HepG2 (cell line): ENCODE measurements at regions not wholly inside any gene's neighbourhood (a gene's known extent, or its start where the extent isn't known, plus 50 kb on each side); places are given as distances from the start of the nearest gene placed in this dataset.

ENCODE experiments used
- ATAC-seq: fragments of 200-7000 bp; cut with Tn5 transposase; 3 replicates; pipeline ENCODE4 v1.9.1; 2020; ENCODE audit warnings: mild to moderate bottlenecking, moderate library complexity
- BruUV-seq: library from RNA; stranded (reverse); fragments of 400-500 nt; replicated peaks from 2 replicates; lab custom pipeline; 2021; lab: Mats Ljungman, UMichigan
- CTCF ChIA-PET: fragments of 300-600 bp; formaldehyde crosslinking; extraction: SDS; loops from one replicate; lab custom pipeline; 2021; ENCODE audit warnings: low total read pairs, inconsistent platforms, low intra/inter-chr PET ratio; lab: Yijun Ruan, JAX
- POLR2A ChIA-PET: fragments of 350-600 bp; sonication (Branson Sonifier 250); formaldehyde crosslinking; loops from one replicate; lab custom pipeline; 2020; ENCODE audit warnings: antibody characterized with exemption, inconsistent platforms; lab: Yijun Ruan, JAX
- DNase-seq: peaks from one replicate; pipeline ENCODE4 v3.0.0-alpha.2; 2015; ENCODE audit warnings: low spot score
- FAIRE-seq: peaks from 3 replicates; lab custom pipeline; 2011; peaks lifted over from hg19 to GRCh38; lab: Jason Lieb, UNC
- H2AFZ ChIP-seq: one replicate; pipeline ENCODE4 v1.6.1; 2011; ENCODE audit warnings: low read length, inconsistent platforms
- H3K27ac ChIP-seq: fragments of 300-600 bp; 3 replicates; pipeline ENCODE4 v1.8.0; 2011; ENCODE audit warnings: mixed run types, mild to moderate bottlenecking, mixed read lengths, low read length, inconsistent platforms; ENCODE audit not compliant: insufficient read depth; ENCODE audit errors: extremely low read length
- H3K27me3 ChIP-seq, 2 experiments: fragments of 200-600 bp in 1 of 2; 2 replicates in 1 of 2; 3 replicates in 1 of 2; pipeline versions ENCODE4 v1.6.0 to v1.8.0; 2011; ENCODE audit warnings: low read length in 2 of 2, mild to moderate bottlenecking in 2 of 2, moderate library complexity in 2 of 2, inconsistent platforms in 1 of 2; ENCODE audit not compliant: insufficient read depth in 2 of 2, control insufficient read depth in 1 of 2
- H3K36me3 ChIP-seq, 2 experiments: fragments of 200-600 bp in 1 of 2; replicated peaks in 1 of 2; 2 replicates in 1 of 2; 3 replicates in 1 of 2; pipeline versions ENCODE4 v1.5.1 to v1.8.0; 2011; ENCODE audit warnings: low read length in 2 of 2, inconsistent platforms in 1 of 2; ENCODE audit not compliant: insufficient read depth in 2 of 2, control insufficient read depth in 1 of 2
- H3K4me1 ChIP-seq: 2 replicates; pipeline ENCODE4 v1.5.1; 2012; ENCODE audit warnings: low read length, inconsistent platforms; ENCODE audit not compliant: insufficient read depth
- H3K4me2 ChIP-seq: 2 replicates; pipeline ENCODE4 v1.6.0; 2011; ENCODE audit warnings: low read depth, low read length, inconsistent platforms
- H3K4me3 ChIP-seq, 3 experiments: fragments of 200-600 bp in 1 of 3; sonication (generic), shearing (Covaris generic) in 1 of 3; replicated peaks in 1 of 3; 2 replicates each; pipeline ENCODE4 v1.5.1; 2011 to 2016; ENCODE audit warnings: low read length in 3 of 3, inconsistent platforms in 2 of 3, low read depth in 2 of 3, mild to moderate bottlenecking in 2 of 3, control low read depth in 1 of 3, mixed read lengths in 1 of 3; ENCODE audit not compliant: insufficient read depth in 1 of 3
- H3K79me2 ChIP-seq: one replicate; pipeline ENCODE4 v1.6.1; 2011; ENCODE audit warnings: low read length, inconsistent platforms; ENCODE audit not compliant: insufficient read depth
- H3K9ac ChIP-seq: 2 replicates; pipeline ENCODE4 v1.6.0; 2011; ENCODE audit warnings: mild to moderate bottlenecking, low read depth, low read length, inconsistent platforms; ENCODE audit not compliant: insufficient read depth
- H3K9me3 ChIP-seq: 2 replicates; pipeline ENCODE4 v1.5.1; 2012; ENCODE audit warnings: mild to moderate bottlenecking, low read length
- H4K20me1 ChIP-seq: 2 replicates; pipeline ENCODE4 v1.6.0; 2011; ENCODE audit warnings: inconsistent platforms, mild to moderate bottlenecking, low read length, moderate library complexity; ENCODE audit not compliant: insufficient read depth
- CBX1 ChIP-seq: IDR thresholded peaks from one replicate; pipeline ENCODE4 v1.6.1; 2016; ENCODE audit warnings: antibody characterized with exemption, low read depth
- ISX ChIP-seq: sonication (generic); formaldehyde crosslinking; conservative IDR thresholded peaks from 2 replicates; pipeline ENCODE4 v1.5.0; 2020; ENCODE audit warnings: missing genetic modification reagents
- KLF16 ChIP-seq, 2 experiments: sonication (generic) in 1 of 2; formaldehyde crosslinking in 1 of 2; IDR thresholded peaks; 2 replicates each; pipeline versions ENCODE4 v1.6.1 to v1.8.0; 2016 to 2023; ENCODE audit warnings: missing genetic modification reagents in 2 of 2, missing compliant biosample characterization in 1 of 2
- PLSCR1 ChIP-seq: sonication (generic); formaldehyde crosslinking; IDR thresholded peaks from 2 replicates; pipeline ENCODE4 v1.5.0; 2020; ENCODE audit warnings: missing genetic modification reagents, mild to moderate bottlenecking, borderline replicate concordance
- SMARCE1 ChIP-seq: fragments of 450-650 bp; IDR thresholded peaks from 2 replicates; pipeline ENCODE4 v1.6.1; 2017; ENCODE audit warnings: borderline replicate concordance
- ZFYVE20 ChIP-seq: sonication (generic); formaldehyde crosslinking; IDR thresholded peaks from 2 replicates; pipeline ENCODE4 v1.8.0; 2023; ENCODE audit warnings: low read depth, mild to moderate bottlenecking, moderate library complexity, missing genetic modification reagents, borderline replicate concordance
- WGBS: methylation state at CpG from one replicate; pipeline ENCODE4 v1.1.6; 2017; ENCODE audit warnings: low lambda C conversion rate; 5-methylcytosine and 5-hydroxymethylcytosine counted together
- in situ Hi-C: cut with HindIII; loops from 2 replicates; pipeline ENCODE4 v1.10.0; 2017; ENCODE audit warnings: low pct_unique_long_range_greater_than_20kb; ENCODE audit not compliant: extremely low pct_ligation_motif_present
- intact Hi-C: fragments of 100-400 bp; cut with micrococcal nuclease; formaldehyde crosslinking; loops from one replicate; pipeline ENCODE4 v1.10.0; 2022; ENCODE audit not compliant: unreplicated experiment

DNA sequence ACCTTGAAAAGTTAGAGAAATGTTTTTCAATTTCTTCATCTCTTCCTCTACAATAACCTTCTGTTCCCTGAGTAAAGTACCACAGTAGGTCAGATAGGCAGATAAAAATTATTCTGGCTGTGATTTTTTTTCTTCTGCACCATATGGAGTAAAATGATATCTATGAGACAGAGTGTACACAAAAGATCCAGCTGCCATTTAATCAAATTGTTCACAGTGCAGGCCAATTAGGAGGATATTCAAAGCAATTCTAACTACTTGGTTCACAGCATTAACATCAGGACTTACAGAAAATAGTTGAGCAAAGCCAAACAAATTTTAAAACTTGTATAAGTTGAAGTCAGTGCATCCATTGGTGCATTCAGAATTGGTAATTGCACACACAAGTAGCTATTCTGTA, 147.9 kb upstream of the LUZP2 start (continued):
- TF ChIP-seq SMARCE1 (no peak), ISX (CRISPR knock-in tag) (no peak)

DNA sequence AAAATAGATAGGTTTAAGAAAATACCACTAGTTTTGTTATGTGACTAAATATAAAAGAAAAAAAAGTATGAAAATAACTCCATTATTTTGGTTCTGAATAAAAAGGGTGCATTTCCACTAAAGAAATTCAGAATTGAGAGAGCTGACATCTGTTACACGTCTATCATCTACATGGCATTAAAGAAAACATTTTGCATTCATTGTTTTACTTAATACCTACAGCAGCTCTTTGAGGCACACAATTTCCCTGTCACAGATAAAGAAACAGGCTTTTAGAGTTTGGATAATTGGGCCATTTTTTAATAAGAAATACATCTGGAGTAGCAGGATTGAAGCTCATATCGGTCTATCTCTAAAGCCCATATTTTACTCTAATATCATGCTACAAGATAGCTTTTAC, 145.7 kb upstream of the LUZP2 start:
- no peaks in the 10 kb centered on the region; the same call in 1 of the 2 replicates for H3K9me3 ChIP-seq
- no peak for TF ChIP-seq KLF16 (CRISPR knock-in tag; IDR thresholded peaks at IDR 0.05)
- in situ Hi-C loops (no loop called here), intact Hi-C loops (no loop called here)
- H2AFZ ChIP-seq = no peak overlapping the region
- H3K27me3 ChIP-seq = no peaks in the 10 kb centered on the region; a peak in 1 of 5 replicates
- no peak overlapping the region for H3K4me2 ChIP-seq
- ATAC-seq (no peak), FAIRE-seq (no peak), DNase-seq (no peak)
- H3K36me3 ChIP-seq = no peaks in the 10 kb centered on the region
- no peak overlapping the region for H3K4me3 ChIP-seq
- ChIA-PET POLR2A (no interaction called here), CTCF (no interaction called here)
- no peaks in the 10 kb centered on the region for H3K79me2 ChIP-seq
- H4K20me1 ChIP-seq = no peaks in the 10 kb centered on the region
- H3K27ac ChIP-seq = no peak overlapping the region
- no peaks in the 10 kb centered on the region for H3K4me1 ChIP-seq
- WGBS = 0% methylated on average over 2 of the region's 2 CpGs
- no TSS peak for BruUV-seq
- H3K9ac ChIP-seq = no peak overlapping the region

- no peaks in the 10 kb centered on the region for H4K20me1 ChIP-seq
- H3K27me3 ChIP-seq = no peaks in the 10 kb centered on the region
- H3K9me3 ChIP-seq = no peaks in the 10 kb centered on the region; the same call in 1 of the 2 replicates
- H3K4me3 ChIP-seq = no peak overlapping the region
- H3K36me3 ChIP-seq = no peaks in the 10 kb centered on the region
- BruUV-seq = no TSS peak
- ATAC-seq (no peak), FAIRE-seq (no peak), DNase-seq (no peak)
- in situ Hi-C loops (no loop called here), intact Hi-C loops (no loop called here)
- H3K9ac ChIP-seq = no peak overlapping the region
- TF ChIP-seq ZFYVE20 (CRISPR knock-in tag) (no peak), CBX1 (no peak), PLSCR1 (CRISPR knock-in tag) (no peak)
- CTCF ChIA-PET = no interaction called here
- 0% methylated on average over 1 of the region's 3 CpGs for WGBS
- POLR2A ChIA-PET = no interaction called here
- H3K4me1 ChIP-seq = no peaks in the 10 kb centered on the region
- H2AFZ ChIP-seq = no peak overlapping the region
- no peaks in the 10 kb centered on the region for H3K79me2 ChIP-seq
- H3K27ac ChIP-seq = no peak overlapping the region
- no peak overlapping the region for H3K4me2 ChIP-seq
Observed at GRCh38 chr11:24356501-24356900, 140.4 kb upstream of the LUZP2 start.
